H9 (cell line): ENCODE measurements at regions not wholly inside any gene's neighbourhood (a gene's known extent, or its start where the extent isn't known, plus 50 kb on each side); places are given as distances from the start of the nearest gene placed in this dataset.

Source experiments
- DNase-seq: peaks from one replicate; pipeline ENCODE4 v3.0.0-alpha.2; 2017
- H2AFZ ChIP-seq: one replicate; pipeline ENCODE4 v1.6.1; 2013; ENCODE audit warnings: mild to moderate bottlenecking, low read length, control low read depth, moderate library complexity
- H2AK5ac ChIP-seq: 2 replicates; pipeline ENCODE4 v1.6.1; 2013; ENCODE audit warnings: low read length, control low read depth, mixed read lengths; ENCODE audit not compliant: insufficient read length
- H2BK120ac ChIP-seq: one replicate; pipeline ENCODE4 v1.6.1; 2013; ENCODE audit warnings: low read depth, mild to moderate bottlenecking, low read length, control low read depth, inconsistent platforms; ENCODE audit not compliant: poor library complexity, severe bottlenecking
- H2BK12ac ChIP-seq: 2 replicates; pipeline ENCODE4 v1.6.1; 2013; ENCODE audit warnings: low read length, control low read depth, mixed read lengths, low read depth; ENCODE audit not compliant: insufficient read length
- H2BK15ac ChIP-seq: 2 replicates; pipeline ENCODE4 v1.6.1; 2013; ENCODE audit warnings: low read depth, low read length, control low read depth
- H2BK20ac ChIP-seq: one replicate; pipeline ENCODE4 v1.6.1; 2013; ENCODE audit warnings: low read depth, mild to moderate bottlenecking, low read length, control low read depth, inconsistent platforms; ENCODE audit not compliant: poor library complexity, severe bottlenecking
- H2BK5ac ChIP-seq: 2 replicates; pipeline ENCODE4 v1.6.1; 2013; ENCODE audit warnings: low read length, control low read depth, mixed read lengths; ENCODE audit not compliant: insufficient read length
- H3K14ac ChIP-seq: 2 replicates; pipeline ENCODE4 v1.6.1; 2013; ENCODE audit warnings: low read length, control low read depth; ENCODE audit not compliant: insufficient read depth
- H3K18ac ChIP-seq: 2 replicates; pipeline ENCODE4 v1.6.1; 2013; ENCODE audit warnings: low read depth, mild to moderate bottlenecking, mixed read lengths, low read length, control low read depth; ENCODE audit not compliant: insufficient read length
- H3K23ac ChIP-seq: 2 replicates; pipeline ENCODE4 v1.6.1; 2013; ENCODE audit warnings: low read length, control low read depth, mixed read lengths, low read depth; ENCODE audit not compliant: insufficient read length
- H3K23me2 ChIP-seq: 2 replicates; pipeline ENCODE4 v1.6.1; 2013; ENCODE audit warnings: low read depth, mild to moderate bottlenecking, mixed read lengths, low read length, control low read depth; ENCODE audit not compliant: insufficient read length, poor library complexity, severe bottlenecking
- H3K27ac ChIP-seq: 2 replicates; pipeline ENCODE4 v1.5.1; 2013; ENCODE audit warnings: low read length, control low read depth, mixed read lengths, low read depth; ENCODE audit not compliant: insufficient read length
- H3K27me3 ChIP-seq: 2 replicates; pipeline ENCODE4 v1.6.1; 2013; ENCODE audit warnings: low read length, control low read depth, inconsistent platforms; ENCODE audit not compliant: insufficient read depth
- H3K4ac ChIP-seq: 2 replicates; pipeline ENCODE4 v1.6.1; 2013; ENCODE audit warnings: low read depth, mild to moderate bottlenecking, control low read depth, inconsistent platforms, low read length, moderate library complexity
- H3K4me1 ChIP-seq: 2 replicates; pipeline ENCODE4 v1.6.1; 2013; ENCODE audit warnings: low read length, control low read depth, inconsistent platforms; ENCODE audit not compliant: insufficient read depth
- H3K4me2 ChIP-seq: 2 replicates; pipeline ENCODE4 v1.6.1; 2013; ENCODE audit warnings: low read length, control low read depth, mixed read lengths; ENCODE audit not compliant: insufficient read length, insufficient read depth
- H3K56ac ChIP-seq: 2 replicates; pipeline ENCODE4 v1.6.1; 2013; ENCODE audit warnings: low read depth, mild to moderate bottlenecking, mixed read lengths, low read length, control low read depth; ENCODE audit not compliant: insufficient read length
- H3K79me1 ChIP-seq: 2 replicates; pipeline ENCODE4 v1.6.1; 2013; ENCODE audit warnings: low read depth, mild to moderate bottlenecking, moderate library complexity, low read length, control low read depth, inconsistent platforms; ENCODE audit not compliant: insufficient read depth, poor library complexity, severe bottlenecking
- H3K79me2 ChIP-seq: 2 replicates; pipeline ENCODE4 v1.6.1; 2013; ENCODE audit warnings: low read length, control low read depth, inconsistent platforms; ENCODE audit not compliant: insufficient read depth
- H3K9ac ChIP-seq: 2 replicates; pipeline ENCODE4 v1.6.1; 2013; ENCODE audit warnings: low read length, control low read depth, mixed read lengths; ENCODE audit not compliant: insufficient read length; ENCODE audit errors: extremely low read depth
- H3K9me3 ChIP-seq: one replicate; pipeline ENCODE4 v1.6.1; 2013; ENCODE audit warnings: low read depth, low read length, inconsistent platforms; ENCODE audit not compliant: control insufficient read depth
- H3T11ph ChIP-seq: one replicate; pipeline ENCODE4 v1.6.1; 2013; ENCODE audit warnings: mild to moderate bottlenecking, low read length, control low read depth, inconsistent platforms
- H4K20me1 ChIP-seq: one replicate; pipeline ENCODE4 v1.6.1; 2013; ENCODE audit not compliant: control insufficient read depth, insufficient read length, insufficient read depth
- H4K5ac ChIP-seq: 2 replicates; pipeline ENCODE4 v1.6.1; 2013; ENCODE audit warnings: low read depth, mild to moderate bottlenecking, mixed read lengths, low read length, control low read depth; ENCODE audit not compliant: insufficient read length
- H4K8ac ChIP-seq: replicated peaks from 2 replicates; pipeline ENCODE4 v1.6.1; 2013; ENCODE audit warnings: low read length, control low read depth, mixed read lengths, low read depth; ENCODE audit not compliant: insufficient read length
- H4K91ac ChIP-seq: 2 replicates; pipeline ENCODE4 v1.6.1; 2013; ENCODE audit warnings: low read depth, mild to moderate bottlenecking, moderate library complexity, mixed read lengths, low read length, control low read depth; ENCODE audit not compliant: insufficient read length
- H3K27ac Mint-ChIP-seq, 3 experiments: 2 replicates in 2 of 3; 3 replicates in 1 of 3; pipeline ENCODE4 v1.8.0; 2020 to 2021; ENCODE audit warnings: mixed read lengths in 3 of 3, mild to moderate bottlenecking in 1 of 3, moderate library complexity in 1 of 3
- H3K27me3 Mint-ChIP-seq: 2 replicates; pipeline ENCODE4 v1.8.0; 2021; ENCODE audit warnings: low read depth, mild to moderate bottlenecking, moderate library complexity, mixed read lengths
- H3K36me3 Mint-ChIP-seq, 3 experiments: 2 replicates in 2 of 3; 3 replicates in 1 of 3; pipeline ENCODE4 v1.8.0; 2020 to 2021; ENCODE audit warnings: low read depth in 3 of 3, mixed read lengths in 3 of 3; ENCODE audit not compliant: insufficient read depth in 1 of 3
- H3K4me1 Mint-ChIP-seq, 2 experiments: 2 replicates each; pipeline ENCODE4 v1.8.0; 2020; ENCODE audit warnings: mixed read lengths in 2 of 2
- H3K4me3 Mint-ChIP-seq, 2 experiments: 2 replicates in 1 of 2; 3 replicates in 1 of 2; pipeline ENCODE4 v1.8.0; 2020 to 2021; ENCODE audit warnings: mild to moderate bottlenecking in 2 of 2, mixed read lengths in 2 of 2, moderate library complexity in 1 of 2
- H3K9me3 Mint-ChIP-seq, 2 experiments: 2 replicates in 1 of 2; 3 replicates in 1 of 2; pipeline ENCODE4 v1.8.0; 2020; ENCODE audit warnings: mild to moderate bottlenecking in 2 of 2, mixed read lengths in 2 of 2, moderate library complexity in 1 of 2
- CTCF ChIP-seq: fragments of 200-600 bp; sonication (generic); conservative IDR thresholded peaks from 3 replicates; pipeline ENCODE4 v1.8.0; 2021; ENCODE audit warnings: antibody characterized with exemption, mild to moderate bottlenecking
- WGBS: extraction: QIAGEN DNeasy Blood & Tissue Kit; methylation state at CpG from one replicate; pipeline ENCODE4 v1.1.7; 2013; ENCODE audit warnings: missing lambda C conversion rate, low lambda C conversion rate, mixed read lengths; ENCODE audit not compliant: insufficient read length; ENCODE audit errors: extremely low coverage; 5-methylcytosine and 5-hydroxymethylcytosine counted together

- Mint-ChIP-seq H3K27me3 (no peaks in the 10 kb centered on the region; the same call in 1 of the 2 replicates), H3K4me1 (peaks cover 2% of the 10 kb centered on the region in 2 experiments; a peak in 1 of 4 replicates), H3K36me3 (no peaks in the 10 kb centered on the region), H3K9me3 (no peaks in the 10 kb centered on the region), H3K4me3 (no peak overlapping the region), H3K27ac (no peak overlapping the region)
- Histone ChIP-seq H3K23me2 (no peaks in the 10 kb centered on the region), H4K91ac (no peak overlapping the region), H3K14ac (no peak overlapping the region), H4K8ac (no peak overlapping the region), H3K23ac (no peak overlapping the region), H2BK120ac (no peak overlapping the region), H2BK15ac (no peak overlapping the region), H2BK20ac (no peak overlapping the region), H3K9ac (no peak overlapping the region), H2BK5ac (no peak overlapping the region), H3K4me1 (no peaks in the 10 kb centered on the region), H3T11ph (no peak overlapping the region), H3K56ac (no peak overlapping the region), H3K18ac (no peak overlapping the region), H2AK5ac (no peak overlapping the region), H3K27me3 (no peaks in the 10 kb centered on the region), H3K4me2 (no peak overlapping the region), H3K9me3 (no peaks in the 10 kb centered on the region), H4K5ac (no peak overlapping the region), H3K79me2 (no peaks in the 10 kb centered on the region), H3K4ac (no peak overlapping the region), H2AFZ (no peak overlapping the region), H3K27ac (no peak overlapping the region), H3K79me1 (no peaks in the 10 kb centered on the region), H4K20me1 (no peaks in the 10 kb centered on the region), H2BK12ac (no peak overlapping the region)
- DNase-seq = no peak
- no peak for TF ChIP-seq CTCF
- WGBS = no CpG with 5 or more reads among the region's 7 CpGs
Measured at GRCh38 chrX:4028151-4028550, 314.7 kb upstream of the PRKX start.
